Suprapubic skin (tissue), 4 donors: ENCODE measurements at regions not wholly inside any gene's neighbourhood (a gene's known extent, or its start where the extent isn't known, plus 50 kb on each side); places are given as distances from the start of the nearest gene placed in this dataset.

Experiments
- POLR2A ChIP-seq, 2 donors: fragments of 450-650 bp; IDR thresholded peaks; one replicate each; pipeline ENCODE4 v1.6.1; 2017; ENCODE audit warnings: antibody characterized with exemption in 2 of 2, mild to moderate bottlenecking in 2 of 2, moderate library complexity in 2 of 2
- POLR2AphosphoS5 ChIP-seq, 3 donors: sonication (generic); formaldehyde crosslinking; IDR thresholded peaks; one replicate each; pipeline ENCODE4 v1.6.1; 2017; ENCODE audit warnings: antibody characterized with exemption in 3 of 3
- TF ChIP-seq, protein P1 (sequence below), 2 donors: fragments of 200-600 bp in 1 of 2; fragments of 450-650 bp in 1 of 2; sonication (generic) in 1 of 2; IDR thresholded peaks; one replicate each; pipeline ENCODE4 v1.5.1; 2016 to 2019; ENCODE audit warnings: antibody characterized with exemption in 2 of 2, mild to moderate bottlenecking in 1 of 2, moderate library complexity in 1 of 2

DNA sequence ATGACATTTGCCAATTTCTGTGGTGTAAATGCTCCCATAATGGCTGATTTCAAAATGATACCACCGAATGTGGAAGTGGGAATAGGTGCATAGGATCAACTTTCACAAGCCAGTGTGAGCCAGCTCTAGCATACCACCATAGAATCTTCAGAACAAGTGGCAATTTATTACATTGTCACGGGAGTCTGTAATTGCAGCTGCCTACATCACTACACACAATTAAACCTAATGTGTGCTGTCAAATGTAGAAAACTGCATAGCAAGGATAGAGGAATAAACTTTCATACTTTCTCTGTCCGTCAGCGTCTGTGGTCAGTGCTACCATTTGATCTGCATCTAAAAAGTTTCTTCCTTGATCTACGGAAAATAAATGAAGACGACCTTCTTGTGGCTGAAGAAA lies 417.8 kb upstream of the TOM1L1 start:
- TF ChIP-seq, protein P1, sequence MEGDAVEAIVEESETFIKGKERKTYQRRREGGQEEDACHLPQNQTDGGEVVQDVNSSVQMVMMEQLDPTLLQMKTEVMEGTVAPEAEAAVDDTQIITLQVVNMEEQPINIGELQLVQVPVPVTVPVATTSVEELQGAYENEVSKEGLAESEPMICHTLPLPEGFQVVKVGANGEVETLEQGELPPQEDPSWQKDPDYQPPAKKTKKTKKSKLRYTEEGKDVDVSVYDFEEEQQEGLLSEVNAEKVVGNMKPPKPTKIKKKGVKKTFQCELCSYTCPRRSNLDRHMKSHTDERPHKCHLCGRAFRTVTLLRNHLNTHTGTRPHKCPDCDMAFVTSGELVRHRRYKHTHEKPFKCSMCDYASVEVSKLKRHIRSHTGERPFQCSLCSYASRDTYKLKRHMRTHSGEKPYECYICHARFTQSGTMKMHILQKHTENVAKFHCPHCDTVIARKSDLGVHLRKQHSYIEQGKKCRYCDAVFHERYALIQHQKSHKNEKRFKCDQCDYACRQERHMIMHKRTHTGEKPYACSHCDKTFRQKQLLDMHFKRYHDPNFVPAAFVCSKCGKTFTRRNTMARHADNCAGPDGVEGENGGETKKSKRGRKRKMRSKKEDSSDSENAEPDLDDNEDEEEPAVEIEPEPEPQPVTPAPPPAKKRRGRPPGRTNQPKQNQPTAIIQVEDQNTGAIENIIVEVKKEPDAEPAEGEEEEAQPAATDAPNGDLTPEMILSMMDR (IDR thresholded peaks at IDR 0.05), result no peak
- no peak for TF ChIP-seq POLR2A (IDR thresholded peaks at IDR 0.05)
- no peak for TF ChIP-seq POLR2AphosphoS5 (IDR thresholded peaks at IDR 0.05)
